ENCODE measurements at regions not wholly inside any gene's neighbourhood (a gene's known extent, or its start where the extent isn't known, plus 50 kb on each side); places are given as distances from the start of the nearest gene placed in this dataset.

DNA sequence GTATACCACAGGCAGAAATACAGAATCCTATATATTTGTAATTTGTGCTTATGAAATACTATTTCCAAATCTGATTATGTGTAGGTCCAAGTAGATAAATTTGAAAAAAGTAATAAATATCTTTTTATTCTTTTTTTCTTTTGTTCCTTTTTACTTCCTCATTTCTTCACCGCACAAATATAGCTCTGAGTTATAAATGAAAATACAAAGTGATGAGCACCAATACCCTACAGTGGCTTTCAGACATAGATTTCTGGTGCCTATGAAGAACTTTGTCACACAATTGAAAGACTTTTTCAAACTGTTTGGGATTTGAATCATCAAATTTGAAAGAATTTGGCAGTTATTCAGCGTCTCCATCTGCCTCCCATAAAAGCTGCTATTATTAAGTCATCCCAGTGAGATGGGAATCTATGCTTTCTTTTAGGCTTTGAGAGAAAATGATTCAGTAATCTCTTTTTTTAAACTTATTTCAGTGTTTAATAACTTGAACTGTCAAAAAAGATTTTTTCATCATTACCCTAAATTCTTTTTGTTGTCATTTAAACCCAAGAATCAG lies 363.6 kb upstream of the GOLIM4 start:
- 39 to 42% methylated on average over 2 of the region's 2 CpGs for WGBS, 2 donors
- no peak for DNase-seq (ENCODE audit: low spot score in 2 of 2)
- intact Hi-C loops (cut with DNase I; ENCODE audit: low total_unique reads) = no loop called here
- H3K4me3 ChIP-seq (ENCODE audit: low read depth, poor library complexity, severe bottlenecking) = no peak overlapping the region
- TF ChIP-seq POLR2A (IDR thresholded peaks at IDR 0.05) = no peak

- TF ChIP-seq CTCF (IDR thresholded peaks at IDR 0.05) (no peak), POLR2A (IDR thresholded peaks at IDR 0.05) (no peak)
- 73 to 75% methylated on average over 4 of the region's 4 CpGs for WGBS, 2 donors
- H3K4me3 ChIP-seq (ENCODE audit: low read depth, poor library complexity, severe bottlenecking) = no peak overlapping the region
- no peak for DNase-seq (ENCODE audit: low spot score in 2 of 2)
- intact Hi-C loops (cut with DNase I; ENCODE audit: low total_unique reads) = no loop called here
Measured at GRCh38 chr3:168457954-168458539, 362.3 kb upstream of the GOLIM4 start.

DNA sequence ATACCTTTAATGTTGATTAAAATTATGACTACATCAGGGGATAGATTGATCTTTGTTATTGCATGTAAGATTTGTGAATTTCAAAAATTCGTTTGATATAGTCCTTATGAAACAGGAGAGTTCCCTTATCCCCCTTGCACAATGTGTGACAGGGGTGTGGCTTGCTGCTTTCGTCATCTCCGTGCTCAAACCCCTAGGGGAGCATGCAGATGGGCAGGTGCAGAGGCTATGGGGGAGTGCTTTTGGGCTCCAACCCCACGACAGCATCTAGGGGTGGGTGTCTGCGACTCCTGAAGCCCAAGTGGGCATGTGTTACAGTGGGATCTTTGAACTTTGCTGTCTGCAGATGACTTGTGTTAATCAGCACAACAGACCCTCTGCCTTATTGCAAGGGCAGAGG lies 360.1 kb upstream of the GOLIM4 start:
- TF ChIP-seq POLR2A (IDR thresholded peaks at IDR 0.05) = no peak
- no peak for TF ChIP-seq CTCF (IDR thresholded peaks at IDR 0.05)
- no peak overlapping the region for H3K4me3 ChIP-seq (ENCODE audit: low read depth, poor library complexity, severe bottlenecking)
- no peak for DNase-seq (ENCODE audit: low spot score in 2 of 2)
- WGBS, 2 donors = 51 to 61% methylated on average over 5 of the region's 5 CpGs
- intact Hi-C loops (cut with DNase I; ENCODE audit: low total_unique reads) = no loop called here

DNA sequence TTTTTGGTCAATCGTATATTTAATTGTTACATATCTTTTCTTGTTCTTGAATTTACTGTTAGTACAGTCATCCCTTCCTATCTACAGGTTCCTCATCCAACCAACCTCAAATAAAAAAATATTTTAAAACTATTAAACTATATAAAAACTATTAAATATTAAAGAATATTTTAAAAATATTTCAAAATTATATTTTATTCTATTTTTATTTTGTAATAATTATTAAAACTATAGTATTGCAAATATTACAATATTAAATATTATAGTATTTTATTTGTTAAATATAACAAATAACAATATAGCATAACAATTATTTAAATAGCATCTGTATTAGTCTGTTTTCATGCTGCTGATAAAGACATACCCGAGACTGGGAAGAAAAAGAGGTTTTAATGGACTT lies 357.9 kb upstream of the GOLIM4 start:
- no peak overlapping the region for H3K4me3 ChIP-seq (ENCODE audit: low read depth, poor library complexity, severe bottlenecking)
- intact Hi-C loops (cut with DNase I; ENCODE audit: low total_unique reads) = no loop called here
- TF ChIP-seq POLR2A (IDR thresholded peaks at IDR 0.05) (no peak), CTCF (IDR thresholded peaks at IDR 0.05) (no peak)
- 80 to 92% methylated on average over 2 of the region's 2 CpGs for whole genome bisulfite sequencing, 2 donors
- DNase-seq (ENCODE audit: low spot score in 2 of 2) = no peak

DNA sequence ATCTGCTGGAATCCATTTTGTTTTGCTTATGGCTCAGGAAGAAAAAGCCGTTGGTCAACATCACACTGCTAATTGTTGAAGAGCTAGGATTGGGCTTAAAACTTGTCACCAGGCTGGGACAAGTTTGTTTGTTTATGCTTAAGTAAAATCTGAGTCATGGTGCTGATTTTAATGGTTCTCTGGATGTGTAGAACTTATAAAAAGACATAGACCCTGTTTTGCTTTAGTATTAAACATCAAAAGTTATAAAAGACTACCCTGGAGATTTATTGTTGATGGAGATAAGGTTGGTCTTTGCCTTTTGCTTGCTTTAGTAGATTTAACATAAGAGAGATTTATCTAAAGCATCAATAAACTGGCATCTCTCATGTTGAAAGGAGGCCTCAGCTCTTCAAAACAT lies 348.2 kb upstream of the GOLIM4 start:
- no peak overlapping the region for H3K4me3 ChIP-seq (ENCODE audit: low read depth, poor library complexity, severe bottlenecking)
- intact Hi-C loops (cut with DNase I; ENCODE audit: low total_unique reads) = no loop called here
- no peak for DNase-seq (ENCODE audit: low spot score in 2 of 2)
- WGBS, 2 donors = 71 to 76% methylated on average over 1 of the region's 1 CpG
- TF ChIP-seq CTCF (IDR thresholded peaks at IDR 0.05) = no peak

- TF ChIP-seq POLR2A (IDR thresholded peaks at IDR 0.05) (no peak), CTCF (IDR thresholded peaks at IDR 0.05) (no peak)
- intact Hi-C loops (cut with DNase I; ENCODE audit: low total_unique reads) = no loop called here
- 44 to 55% methylated on average over 2 of the region's 2 CpGs for WGBS, 2 donors
- H3K4me3 ChIP-seq (ENCODE audit: low read depth, poor library complexity, severe bottlenecking) = no peak overlapping the region
- DNase-seq (ENCODE audit: low spot score in 2 of 2) = no peak
Measured at GRCh38 chr3:168442502-168442901, 346.8 kb upstream of the GOLIM4 start.
